CD14-positive monocyte (primary cell): ENCODE measurements at regions not wholly inside any gene's neighbourhood (a gene's known extent, or its start where the extent isn't known, plus 50 kb on each side); places are given as distances from the start of the nearest gene placed in this dataset.

Source experiments
- DNase-seq, 3 donors: peaks; one replicate each; pipeline ENCODE4 v3.0.0-alpha.2; 2011 to 2022
- H2AFZ ChIP-seq: 2 replicates; pipeline ENCODE4 v1.6.0; 2012; ENCODE audit warnings: mild to moderate bottlenecking, low read depth, low read length, inconsistent platforms; ENCODE audit not compliant: insufficient read depth, poor library complexity, severe bottlenecking
- H3K27ac ChIP-seq, 2 donors: 1 replicate in 1 of 2; 2 replicates in 1 of 2; pipeline ENCODE4 v1.5.1; 2012 to 2013; ENCODE audit warnings: low read length in 2 of 2, control low read depth in 1 of 2, inconsistent platforms in 1 of 2, low read depth in 1 of 2, mild to moderate bottlenecking in 1 of 2
- H3K27me3 ChIP-seq, 2 donors: one replicate each; pipeline versions ENCODE4 v1.6.0 to v1.6.1; 2011 to 2013; ENCODE audit warnings: low read length in 2 of 2; ENCODE audit not compliant: control insufficient read depth in 2 of 2, insufficient read depth in 2 of 2
- H3K36me3 ChIP-seq, 2 donors: replicated peaks in 1 of 2; 1 replicate in 1 of 2; 2 replicates in 1 of 2; pipeline versions ENCODE4 v1.5.1 to v1.6.1; 2012 to 2013; ENCODE audit warnings: low read length in 2 of 2, control low read depth in 1 of 2, inconsistent platforms in 1 of 2, mild to moderate bottlenecking in 1 of 2; ENCODE audit not compliant: insufficient read depth in 2 of 2, control insufficient read depth in 1 of 2
- H3K4me1 ChIP-seq, 2 donors: 1 replicate in 1 of 2; 2 replicates in 1 of 2; pipeline versions ENCODE4 v1.5.1 to v1.6.1; 2012 to 2013; ENCODE audit warnings: low read length in 2 of 2, control low read depth in 1 of 2, inconsistent platforms in 1 of 2, mild to moderate bottlenecking in 1 of 2, moderate library complexity in 1 of 2; ENCODE audit not compliant: insufficient read depth in 2 of 2, control insufficient read depth in 1 of 2
- H3K4me2 ChIP-seq: replicated peaks from 2 replicates; pipeline ENCODE3; 2012; ENCODE audit warnings: low read length, moderate library complexity, mild to moderate bottlenecking; ENCODE audit not compliant: poor library complexity, severe bottlenecking; ENCODE audit errors: extremely low read depth
- H3K4me3 ChIP-seq, 3 experiments: fragments of 200-600 bp in 1 of 3; sonication (generic) in 1 of 3; replicated peaks in 1 of 3; 1 replicate in 2 of 3; 2 replicates in 1 of 3; pipeline ENCODE4 v1.5.1; 2011 to 2013; ENCODE audit warnings: low read length in 3 of 3, mild to moderate bottlenecking in 3 of 3, control low read depth in 2 of 3, low read depth in 2 of 3, inconsistent platforms in 1 of 3, moderate library complexity in 1 of 3
- H3K79me2 ChIP-seq: 2 replicates; pipeline ENCODE4 v1.6.0; 2012; ENCODE audit warnings: mild to moderate bottlenecking, control low read depth, inconsistent platforms, low read length, moderate library complexity; ENCODE audit not compliant: insufficient read depth
- H3K9ac ChIP-seq: 2 replicates; pipeline ENCODE4 v1.6.0; 2017; ENCODE audit warnings: low read length, mild to moderate bottlenecking; ENCODE audit not compliant: insufficient read depth, poor library complexity, severe bottlenecking
- H3K9me3 ChIP-seq, 2 donors: replicated peaks in 1 of 2; 1 replicate in 1 of 2; 2 replicates in 1 of 2; pipeline versions ENCODE4 v1.5.1 to v1.6.1; 2012 to 2013; ENCODE audit warnings: low read length in 2 of 2, control low read depth in 1 of 2; ENCODE audit not compliant: control insufficient read depth in 1 of 2, insufficient read depth in 1 of 2
- H4K20me1 ChIP-seq: 2 replicates; pipeline ENCODE4 v1.6.0; 2012; ENCODE audit warnings: mild to moderate bottlenecking, low read length, control low read depth, moderate library complexity; ENCODE audit not compliant: insufficient read depth
- H3K27ac Mint-ChIP-seq, 7 donors: one replicate each; pipeline ENCODE4 v1.8.0; 2020; ENCODE audit warnings: mild to moderate bottlenecking in 7 of 7, mixed read lengths in 7 of 7, moderate library complexity in 6 of 7, inconsistent platforms in 2 of 7
- H3K27me3 Mint-ChIP-seq, 3 donors: one replicate each; pipeline ENCODE4 v1.8.0; 2021 to 2022; ENCODE audit warnings: low read depth in 3 of 3, mild to moderate bottlenecking in 3 of 3, mixed read lengths in 3 of 3, moderate library complexity in 3 of 3, inconsistent platforms in 1 of 3
- H3K36me3 Mint-ChIP-seq, 2 donors: one replicate each; pipeline ENCODE4 v1.8.0; 2020; ENCODE audit warnings: mixed read lengths in 2 of 2, inconsistent platforms in 1 of 2, mild to moderate bottlenecking in 1 of 2
- H3K4me1 Mint-ChIP-seq: one replicate; pipeline ENCODE4 v1.8.0; 2020; ENCODE audit warnings: mild to moderate bottlenecking, mixed read lengths
- H3K4me3 Mint-ChIP-seq, 2 donors: one replicate each; pipeline ENCODE4 v1.8.0; 2020; ENCODE audit warnings: mild to moderate bottlenecking in 2 of 2, mixed read lengths in 2 of 2, moderate library complexity in 1 of 2
- H3K9me3 Mint-ChIP-seq, 7 donors: one replicate each; pipeline ENCODE4 v1.8.0; 2020 to 2022; ENCODE audit warnings: mixed read lengths in 7 of 7, mild to moderate bottlenecking in 6 of 7, moderate library complexity in 6 of 7, inconsistent platforms in 2 of 7
- CTCF ChIP-seq: fragments of 200-600 bp; IDR thresholded peaks from one replicate; pipeline ENCODE4 v1.8.0; 2022; ENCODE audit warnings: antibody characterized with exemption, mild to moderate bottlenecking
- WGBS: methylation state at CpG from one replicate; pipeline ENCODE4 v1.1.5; 2013; ENCODE audit warnings: missing lambda C conversion rate; ENCODE audit not compliant: insufficient coverage; 5-methylcytosine and 5-hydroxymethylcytosine counted together
- intact Hi-C, 2 donors: fragments of 100-400 bp; cut with micrococcal nuclease; formaldehyde crosslinking; loops; one replicate each; pipeline versions ENCODE4 v1.15.0 to v1.15.1; 2023

GRCh38 chr11:64428693-64429092 is 69.7 kb downstream of the RPS6KA4 start:
- H3K79me2 ChIP-seq, result no peaks in the 10 kb centered on the region
- no peak for DNase-seq
- H2AFZ ChIP-seq, result no peak overlapping the region
- no peak overlapping the region for H3K9ac ChIP-seq
- H3K4me3 ChIP-seq, result no peak overlapping the region
- H3K9me3 Mint-ChIP-seq, result peaks cover 5 to 7% (median 5%) of the 10 kb centered on the region in 7 donors
- H3K27ac ChIP-seq, result no peak overlapping the region
- WGBS, result 92% methylated on average over 11 of the region's 12 CpGs
- no peak overlapping the region for H3K4me3 Mint-ChIP-seq
- H3K27ac Mint-ChIP-seq, result no peak overlapping the region
- no peaks in the 10 kb centered on the region for H3K36me3 ChIP-seq
- peaks cover 0 to 8% (median 4%) of the 10 kb centered on the region in 3 donors for H3K27me3 Mint-ChIP-seq
- H4K20me1 ChIP-seq, result no peaks in the 10 kb centered on the region
- peaks cover 7 to 8% of the 10 kb centered on the region in 2 donors for H3K9me3 ChIP-seq
- H3K4me1 Mint-ChIP-seq, result no peaks in the 10 kb centered on the region
- no peak overlapping the region for H3K4me2 ChIP-seq
- intact Hi-C loops, result no loop called here
- TF ChIP-seq CTCF, result no peak
- H3K4me1 ChIP-seq, result no peaks in the 10 kb centered on the region
- H3K36me3 Mint-ChIP-seq, result peaks cover 0 to 2% of the 10 kb centered on the region in 2 donors
- H3K27me3 ChIP-seq, result no peaks in the 10 kb centered on the region

DNA sequence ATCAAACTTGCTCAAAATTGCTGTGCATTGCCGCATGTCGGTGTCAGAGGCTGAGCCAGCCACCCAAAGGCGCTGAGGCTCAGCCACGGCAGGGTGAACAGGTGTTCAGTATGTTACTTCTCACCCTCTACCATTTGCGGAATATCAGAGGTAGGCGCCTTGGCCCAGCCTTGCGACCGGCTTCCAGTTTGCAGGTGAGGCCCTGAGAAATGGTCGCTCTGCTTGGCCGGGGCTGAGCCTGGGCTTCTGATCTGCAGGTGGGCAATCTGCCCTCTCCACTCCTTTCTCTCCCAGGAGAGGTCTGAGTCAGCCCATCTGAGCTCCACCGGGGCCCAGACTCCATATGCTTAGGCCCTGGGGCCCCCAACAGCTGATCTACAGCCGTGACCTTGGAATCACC is 71.0 kb downstream of the RPS6KA4 start:
- TF ChIP-seq CTCF, result no peak
- Histone ChIP-seq H3K4me2 (no peak overlapping the region), H3K9ac (no peak overlapping the region), H3K36me3 (no peaks in the 10 kb centered on the region), H3K79me2 (no peaks in the 10 kb centered on the region), H3K27me3 (no peaks in the 10 kb centered on the region), H3K4me1 (peaks cover 0 to 9% of the 10 kb centered on the region in 2 donors), H4K20me1 (no peaks in the 10 kb centered on the region), H3K9me3 (peaks cover 7 to 8% of the 10 kb centered on the region in 2 donors), H3K4me3 (no peak overlapping the region), H3K27ac (no peak overlapping the region), H2AFZ (no peak overlapping the region)
- whole genome bisulfite sequencing, result 94% methylated on average over 12 of the region's 12 CpGs
- DNase-seq, result no peak
- H3K27ac Mint-ChIP-seq, result no peak overlapping the region
- H3K4me3 Mint-ChIP-seq, result no peak overlapping the region
- intact Hi-C loops, result no loop called here
- peaks cover 0 to 8% (median 4%) of the 10 kb centered on the region in 3 donors for H3K27me3 Mint-ChIP-seq
- peaks cover 5 to 7% (median 5%) of the 10 kb centered on the region in 7 donors for H3K9me3 Mint-ChIP-seq
- peaks cover 7% of the 10 kb centered on the region for H3K4me1 Mint-ChIP-seq
- peaks cover 0 to 2% of the 10 kb centered on the region in 2 donors for H3K36me3 Mint-ChIP-seq
